NCI-H128 (cell line): ENCODE measurements at regions not wholly inside any gene's neighbourhood (a gene's known extent, or its start where the extent isn't known, plus 50 kb on each side); places are given as distances from the start of the nearest gene placed in this dataset.

Experiments used
- DNase-seq: peaks from one replicate; lab custom pipeline; 2025; ENCODE audit not compliant: unreplicated experiment; lab: John Stamatoyannopoulos, UW

GRCh38 chr4:125507141-125507540, 192.4 kb downstream of the FAT4 start:
- no peak for DNase-seq

- no peak for DNase-seq
Measured at GRCh38 chr4:125511715-125512114, 197.0 kb downstream of the FAT4 start.

- DNase-seq = no peak
Measured at GRCh38 chr4:125515016-125515415, 200.3 kb downstream of the FAT4 start.

GRCh38 chr4:125517831-125518230, 203.1 kb downstream of the FAT4 start:
- DNase-seq = no peak

GRCh38 chr4:125518281-125518680, 203.5 kb downstream of the FAT4 start:
- no peak for DNase-seq

- DNase-seq = no peak
Measured at GRCh38 chr4:125519371-125520146, 204.8 kb downstream of the FAT4 start.

GRCh38 chr4:125520258-125520990, 205.7 kb downstream of the FAT4 start:
- DNase-seq = no peak

GRCh38 chr4:125522588-125522987, 207.8 kb downstream of the FAT4 start:
- no peak for DNase-seq

GRCh38 chr4:125522992-125523391, 208.2 kb downstream of the FAT4 start:
- DNase-seq = no peak

- no peak for DNase-seq
Measured at GRCh38 chr4:125526420-125526819, 211.7 kb downstream of the FAT4 start.

GRCh38 chr4:125527681-125528080, 212.9 kb downstream of the FAT4 start:
- no peak for DNase-seq

- no peak for DNase-seq
Measured at GRCh38 chr4:125529071-125529470, 214.3 kb downstream of the FAT4 start.

GRCh38 chr4:125538670-125539069, 223.9 kb downstream of the FAT4 start:
- no peak for DNase-seq

- DNase-seq = no peak
Measured at GRCh38 chr4:125539691-125540090, 224.9 kb downstream of the FAT4 start.

- DNase-seq = no peak
Measured at GRCh38 chr4:125541836-125542385, 227.2 kb downstream of the FAT4 start.

GRCh38 chr4:125546272-125546671, 231.5 kb downstream of the FAT4 start:
- no peak for DNase-seq

- DNase-seq = no peak
Measured at GRCh38 chr4:125547836-125548235, 233.1 kb downstream of the FAT4 start.

GRCh38 chr4:125550769-125551168, 236.0 kb downstream of the FAT4 start:
- no peak for DNase-seq

- no peak for DNase-seq
Measured at GRCh38 chr4:125551466-125551865, 236.7 kb downstream of the FAT4 start.

GRCh38 chr4:125551967-125552366, 237.2 kb downstream of the FAT4 start:
- DNase-seq = no peak

- no peak for DNase-seq
Measured at GRCh38 chr4:125572601-125573000, 257.8 kb downstream of the FAT4 start.

- DNase-seq = no peak
Measured at GRCh38 chr4:125573368-125573767, 258.6 kb downstream of the FAT4 start.
